IMR-90 (cell line): ENCODE measurements at regions not wholly inside any gene's neighbourhood (a gene's known extent, or its start where the extent isn't known, plus 50 kb on each side); places are given as distances from the start of the nearest gene placed in this dataset.

Source experiments
- ATAC-seq: fragments of 200-7000 bp; cut with Tn5 transposase; 2 replicates; pipeline ENCODE4 v1.9.1; 2020; ENCODE audit warnings: low read depth, mild to moderate bottlenecking, moderate library complexity
- BruUV-seq: library from RNA; stranded (reverse); fragments of 400-500 nt; replicated peaks from 2 replicates; lab custom pipeline; 2021; lab: Mats Ljungman, UMichigan
- CTCF ChIA-PET: fragments of 300-600 bp; formaldehyde crosslinking; extraction: SDS; loops from one replicate; lab custom pipeline; 2021; ENCODE audit warnings: antibody characterized with exemption; lab: Yijun Ruan, JAX
- POLR2A ChIA-PET: fragments of 300-600 bp; sonication (Branson Sonifier 250); formaldehyde crosslinking; loops from one replicate; lab custom pipeline; 2022; ENCODE audit warnings: antibody characterized with exemption; ENCODE audit not compliant: unreplicated experiment; lab: Charles Lee
- DNase-seq: peaks from one replicate; pipeline ENCODE4 v3.0.0; 2013
- H2AFZ ChIP-seq: replicated peaks from 2 replicates; pipeline ENCODE3; 2013; ENCODE audit warnings: low read length, mild to moderate bottlenecking; ENCODE audit not compliant: poor library complexity
- H2AK5ac ChIP-seq: 2 replicates; pipeline ENCODE4 v1.6.1; 2013; ENCODE audit warnings: low read depth, low read length, inconsistent platforms
- H2AK9ac ChIP-seq: replicated peaks from 2 replicates; pipeline ENCODE3; 2013; ENCODE audit warnings: mild to moderate bottlenecking, low read depth, low read length, moderate library complexity; ENCODE audit not compliant: poor library complexity
- H2BK120ac ChIP-seq: 2 replicates; pipeline ENCODE4 v1.6.1; 2013; ENCODE audit warnings: low read depth, low read length, inconsistent platforms
- H2BK15ac ChIP-seq: 3 replicates; pipeline ENCODE4 v1.6.1; 2013; ENCODE audit warnings: low read depth, low read length, inconsistent platforms
- H2BK20ac ChIP-seq: 2 replicates; pipeline ENCODE4 v1.6.1; 2013; ENCODE audit warnings: low read depth, mild to moderate bottlenecking, inconsistent platforms, low read length, moderate library complexity
- H2BK5ac ChIP-seq: 2 replicates; pipeline ENCODE4 v1.6.1; 2013; ENCODE audit warnings: mild to moderate bottlenecking, low read depth, low read length, inconsistent platforms; ENCODE audit not compliant: poor library complexity, severe bottlenecking
- H3K14ac ChIP-seq: replicated peaks from 2 replicates; pipeline ENCODE4 v1.6.1; 2013; ENCODE audit warnings: low read depth, low read length, inconsistent platforms
- H3K18ac ChIP-seq: 2 replicates; pipeline ENCODE4 v1.6.1; 2013; ENCODE audit warnings: low read depth, low read length, control low read depth
- H3K23ac ChIP-seq: 2 replicates; pipeline ENCODE4 v1.6.1; 2013; ENCODE audit warnings: low read depth, low read length, inconsistent platforms
- H3K27ac ChIP-seq: 2 replicates; pipeline ENCODE4 v1.5.1; 2013; ENCODE audit warnings: mild to moderate bottlenecking, control low read depth, low read length; ENCODE audit not compliant: insufficient read depth
- H3K27me3 ChIP-seq: 2 replicates; pipeline ENCODE4 v1.6.1; 2013; ENCODE audit warnings: low read length; ENCODE audit not compliant: control insufficient read depth, insufficient read depth
- H3K36me3 ChIP-seq: 2 replicates; pipeline ENCODE4 v1.6.1; 2013; ENCODE audit warnings: low read length, mixed read lengths; ENCODE audit not compliant: control insufficient read depth, insufficient read depth
- H3K4ac ChIP-seq: 2 replicates; pipeline ENCODE4 v1.6.1; 2013; ENCODE audit warnings: low read depth, low read length, inconsistent platforms
- H3K4me1 ChIP-seq: 2 replicates; pipeline ENCODE4 v1.6.1; 2013; ENCODE audit warnings: low read length, mixed read lengths; ENCODE audit not compliant: control insufficient read depth, insufficient read depth
- H3K4me2 ChIP-seq: 2 replicates; pipeline ENCODE4 v1.6.1; 2013; ENCODE audit warnings: low read depth, mild to moderate bottlenecking, control low read depth, low read length, moderate library complexity
- H3K4me3 ChIP-seq: 2 replicates; pipeline ENCODE4 v1.5.1; 2013; ENCODE audit warnings: low read depth, mild to moderate bottlenecking, control low read depth, low read length, moderate library complexity; ENCODE audit not compliant: insufficient read depth
- H3K56ac ChIP-seq: 2 replicates; pipeline ENCODE4 v1.6.1; 2013; ENCODE audit warnings: low read length, inconsistent platforms; ENCODE audit not compliant: insufficient read depth; ENCODE audit errors: extremely low read depth
- H3K79me1 ChIP-seq, 2 experiments: 2 replicates each; pipeline ENCODE4 v1.6.1; 2013; ENCODE audit warnings: low read length in 2 of 2, inconsistent platforms in 1 of 2, low read depth in 1 of 2
- H3K9ac ChIP-seq: 2 replicates; pipeline ENCODE4 v1.6.1; 2013; ENCODE audit warnings: low read depth, low read length, control low read depth
- H3K9me1 ChIP-seq: 2 replicates; pipeline ENCODE4 v1.6.1; 2013; ENCODE audit warnings: low read length, inconsistent platforms; ENCODE audit not compliant: insufficient read depth
- H3K9me3 ChIP-seq: 2 replicates; pipeline ENCODE4 v1.6.1; 2013; ENCODE audit warnings: low read length; ENCODE audit not compliant: control insufficient read depth, insufficient read depth
- H4K20me1 ChIP-seq: 2 replicates; pipeline ENCODE4 v1.6.1; 2013; ENCODE audit warnings: low read length, inconsistent platforms; ENCODE audit not compliant: insufficient read depth
- H4K5ac ChIP-seq: 2 replicates; pipeline ENCODE4 v1.6.1; 2013; ENCODE audit warnings: mild to moderate bottlenecking, low read depth, low read length, control low read depth
- H4K8ac ChIP-seq, 2 experiments: 2 replicates each; pipeline ENCODE4 v1.6.1; 2013; ENCODE audit warnings: low read depth in 2 of 2, low read length in 2 of 2, control low read depth in 1 of 2, inconsistent platforms in 1 of 2
- H4K91ac ChIP-seq: 2 replicates; pipeline ENCODE4 v1.6.1; 2013; ENCODE audit warnings: low read depth, low read length, inconsistent platforms; ENCODE audit not compliant: insufficient read depth
- MXI1 ChIP-seq: IDR thresholded peaks from 2 replicates; pipeline ENCODE4 v1.6.1; 2012; ENCODE audit warnings: low read depth, mild to moderate bottlenecking, low read length, moderate library complexity, borderline replicate concordance
- SMC3 ChIP-seq: fragments of 150-350 bp; IDR thresholded peaks from 2 replicates; pipeline ENCODE4 v1.6.1; 2016; ENCODE audit warnings: low read depth, mild to moderate bottlenecking, antibody characterized with exemption, low read length, moderate library complexity
- WGBS, 2 experiments: methylation state at CpG; one replicate each; pipeline versions ENCODE4 v1.1.5 to v1.1.7; 2013; ENCODE audit warnings: missing lambda C conversion rate in 2 of 2; ENCODE audit not compliant: insufficient read length in 1 of 2; ENCODE audit errors: extremely low coverage in 2 of 2; 5-methylcytosine and 5-hydroxymethylcytosine counted together
- dilution Hi-C: fragments of 300-500 bp; cut with HindIII; formaldehyde crosslinking; loops from one replicate; pipeline ENCODE4 v1.14.3; 2018; ENCODE audit warnings: low sequenced_read_pairs; ENCODE audit not compliant: unreplicated experiment
- in situ Hi-C: fragments of 300-500 bp; cut with MboI; formaldehyde crosslinking; loops from 3 replicates; pipeline ENCODE4 v1.14.3; 2019; ENCODE audit warnings: low sequenced_read_pairs, inconsistent platforms, mixed read lengths
- intact Hi-C: fragments of 100-400 bp; cut with micrococcal nuclease; formaldehyde crosslinking; loops from 2 replicates; pipeline ENCODE4 v1.10.0; 2022

- peaks cover 2% of the 10 kb centered on the region for H3K4me1 ChIP-seq
- no peak overlapping the region for H4K8ac ChIP-seq
- intact Hi-C loops (no loop called here), in situ Hi-C loops (no loop called here), dilution Hi-C loops (no loop called here)
- CTCF ChIA-PET: no interaction called here
- POLR2A ChIA-PET: no interaction called here
- H3K18ac ChIP-seq: no peak overlapping the region
- no peak overlapping the region for H3K23ac ChIP-seq
- H3K4me2 ChIP-seq: no peak overlapping the region
- no peak for TF ChIP-seq MXI1
- no peak for TF ChIP-seq SMC3
- H2BK5ac ChIP-seq: no peak overlapping the region
- H2AK5ac ChIP-seq: no peak overlapping the region
- H2AFZ ChIP-seq: no peak overlapping the region
- no peaks in the 10 kb centered on the region for H3K36me3 ChIP-seq
- H3K79me1 ChIP-seq: no peaks in the 10 kb centered on the region
- WGBS, 2 experiments: no CpG with 5 or more reads among the region's 2 CpGs
- no peak overlapping the region for H4K91ac ChIP-seq
- no peak overlapping the region for H3K14ac ChIP-seq
- no peak overlapping the region for H3K56ac ChIP-seq
- DNase-seq: no peak
- no peak overlapping the region for H2BK20ac ChIP-seq
- H2BK15ac ChIP-seq: no peak overlapping the region
- H2BK120ac ChIP-seq: no peak overlapping the region
- no peaks in the 10 kb centered on the region for H3K9me3 ChIP-seq
- no peak overlapping the region for H3K4me3 ChIP-seq
- H3K9me1 ChIP-seq: no peaks in the 10 kb centered on the region
- H2AK9ac ChIP-seq: no peak overlapping the region
- no TSS peak for BruUV-seq
- H4K20me1 ChIP-seq: no peaks in the 10 kb centered on the region
- ATAC-seq: no peak
- no peak overlapping the region for H4K5ac ChIP-seq
- no peaks in the 10 kb centered on the region; the same call in 1 of the 2 replicates for H3K27me3 ChIP-seq
- no peak overlapping the region for H3K9ac ChIP-seq
- no peak overlapping the region for H3K27ac ChIP-seq
- H3K4ac ChIP-seq: no peak overlapping the region
Observed at GRCh38 chr2:57894381-57894780, 152.2 kb upstream of the VRK2 start.
